ENCODE measurements at regions not wholly inside any gene's neighbourhood (a gene's known extent, or its start where the extent isn't known, plus 50 kb on each side); places are given as distances from the start of the nearest gene placed in this dataset.

GRCh38 chr2:64799592-64800252, 146.0 kb upstream of the SERTAD2 start:
- H3K36me3 ChIP-seq, result no peaks in the 10 kb centered on the region

GRCh38 chr2:64803776-64804175, 150.1 kb upstream of the SERTAD2 start:
- TF ChIP-seq POLR2A (IDR thresholded peaks at IDR 0.05) (no peak), CTCF (IDR thresholded peaks at IDR 0.05) (no peak), POLR2AphosphoS5 (IDR thresholded peaks at IDR 0.05) (no peak), EP300 (IDR thresholded peaks at IDR 0.05) (no peak)
- 81 to 83% methylated on average over 2 of the region's 2 CpGs for WGBS, 2 donors (ENCODE audit: low coverage in 1 of 2)
- ATAC-seq, result no peak
- Histone ChIP-seq H3K4me1 (no peaks in the 10 kb centered on the region), H3K27me3 (no peaks in the 10 kb centered on the region), H3K36me3 (no peaks in the 10 kb centered on the region), H3K9me3 (no peaks in the 10 kb centered on the region), H3K27ac (no peak overlapping the region), H3K4me3 (no peak overlapping the region)

More at GRCh38 chr2:64799592-64800252, 146.0 kb upstream of the SERTAD2 start:
- TF ChIP-seq CTCF (IDR thresholded peaks at IDR 0.05) (no peak), POLR2AphosphoS5 (IDR thresholded peaks at IDR 0.05) (no peak), EP300 (IDR thresholded peaks at IDR 0.05) (no peak), POLR2A (IDR thresholded peaks at IDR 0.05) (no peak)
- no peak overlapping the region for H3K4me3 ChIP-seq
- ATAC-seq, result no peak
- H3K27me3 ChIP-seq, result no peaks in the 10 kb centered on the region
- no peaks in the 10 kb centered on the region for H3K9me3 ChIP-seq
- no peak overlapping the region for H3K27ac ChIP-seq
- 95% methylated on average over 3 of the region's 4 CpGs; no CpG with 5 or more reads in 1 of the 2 donors for WGBS, 2 donors (ENCODE audit: low coverage in 1 of 2)
- H3K4me1 ChIP-seq, result peaks cover 0 to 9% (median 0%) of the 10 kb centered on the region in 3 donors

- Histone ChIP-seq H3K9me3 (no peaks in the 10 kb centered on the region), H3K4me3 (no peak overlapping the region)
These were observed 150.9 kb upstream of the SERTAD2 start for GRCh38 chr2:64804651-64805050.

GRCh38 chr2:64807417-64807816, 153.7 kb upstream of the SERTAD2 start:
- Histone ChIP-seq H3K4me3 (no peak overlapping the region), H3K36me3 (no peaks in the 10 kb centered on the region), H3K27ac (no peak overlapping the region), H3K4me1 (no peaks in the 10 kb centered on the region), H3K9me3 (no peaks in the 10 kb centered on the region), H3K27me3 (no peaks in the 10 kb centered on the region)
- ATAC-seq, result no peak
- 64 to 88% methylated on average over 2 to 3 of the region's 4 CpGs for WGBS, 2 donors (ENCODE audit: low coverage in 1 of 2)
- TF ChIP-seq EP300 (IDR thresholded peaks at IDR 0.05) (no peak), POLR2AphosphoS5 (IDR thresholded peaks at IDR 0.05) (no peak), POLR2A (IDR thresholded peaks at IDR 0.05) (no peak), CTCF (IDR thresholded peaks at IDR 0.05) (no peak)

More at GRCh38 chr2:64804651-64805050, 150.9 kb upstream of the SERTAD2 start:
- Histone ChIP-seq H3K27ac (no peak overlapping the region), H3K27me3 (no peaks in the 10 kb centered on the region), H3K36me3 (no peaks in the 10 kb centered on the region), H3K4me1 (no peaks in the 10 kb centered on the region)
- no peak for TF ChIP-seq CTCF (IDR thresholded peaks at IDR 0.05)
- ATAC-seq, result no peak
- WGBS, 2 donors (ENCODE audit: low coverage in 1 of 2), result 91 to 97% methylated on average over 3 of the region's 3 CpGs

- no peaks in the 10 kb centered on the region for H3K27me3 ChIP-seq
- 91 to 100% methylated on average over 1 to 2 of the region's 2 CpGs for WGBS, 2 donors (ENCODE audit: low coverage in 1 of 2)
- H3K9me3 ChIP-seq, result no peaks in the 10 kb centered on the region
- H3K4me3 ChIP-seq, result no peak overlapping the region
- H3K36me3 ChIP-seq, result no peaks in the 10 kb centered on the region
- H3K27ac ChIP-seq, result no peak overlapping the region
- no peak for ATAC-seq
- TF ChIP-seq POLR2A (IDR thresholded peaks at IDR 0.05) (no peak), POLR2AphosphoS5 (IDR thresholded peaks at IDR 0.05) (no peak), CTCF (IDR thresholded peaks at IDR 0.05) (no peak), EP300 (IDR thresholded peaks at IDR 0.05) (no peak)
- peaks cover 0 to 3% (median 0%) of the 10 kb centered on the region in 3 donors for H3K4me1 ChIP-seq
These were observed 154.4 kb upstream of the SERTAD2 start for GRCh38 chr2:64808092-64808491.
